HL-60 (cell line): ENCODE measurements at regions not wholly inside any gene's neighbourhood (a gene's known extent, or its start where the extent isn't known, plus 50 kb on each side); places are given as distances from the start of the nearest gene placed in this dataset.

Source experiments
- CTCF ChIP-seq: IDR thresholded peaks from one replicate; pipeline ENCODE4 v1.5.1; 2011; ENCODE audit warnings: low read length, control low read depth, inconsistent platforms; ENCODE audit not compliant: insufficient read depth
- GABPA ChIP-seq: IDR thresholded peaks from 2 replicates; pipeline ENCODE4 v1.6.1; 2012; ENCODE audit warnings: low read depth
- POLR2AphosphoS5 ChIP-seq: IDR thresholded peaks from 2 replicates; pipeline ENCODE4 v1.6.1; 2012; ENCODE audit warnings: low read depth
- REST ChIP-seq: IDR thresholded peaks from 2 replicates; pipeline ENCODE4 v1.6.1; 2012; ENCODE audit warnings: low read depth; ENCODE audit not compliant: insufficient replicate concordance
- SPI1 ChIP-seq: IDR thresholded peaks from 2 replicates; pipeline ENCODE4 v1.6.1; 2012; ENCODE audit warnings: low read depth, mild to moderate bottlenecking, borderline replicate concordance

DNA sequence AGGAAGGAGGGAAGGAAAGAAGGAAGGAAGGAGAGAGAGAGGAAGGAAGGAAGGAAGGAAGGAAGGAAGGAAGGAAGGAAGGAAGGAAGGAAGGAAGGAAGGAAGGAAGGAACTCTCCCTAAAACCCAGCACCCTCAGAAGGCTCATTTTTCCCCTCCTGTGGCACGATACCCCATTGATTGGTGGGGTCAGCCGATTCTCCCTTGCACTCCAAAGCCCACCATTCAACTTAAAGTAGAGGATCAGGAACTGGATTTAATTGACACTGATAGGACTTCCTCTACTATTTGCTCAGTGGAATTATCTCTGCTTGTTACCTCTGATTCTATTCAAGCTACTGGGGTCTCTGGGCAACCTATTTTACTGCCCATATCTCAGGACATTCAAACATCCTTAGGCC is 199.2 kb upstream of the MAOA start:
- TF ChIP-seq CTCF (no peak), POLR2AphosphoS5 (no peak), REST (no peak), GABPA (no peak), SPI1 (no peak)
